ENCODE measurements at regions not wholly inside any gene's neighbourhood (a gene's known extent, or its start where the extent isn't known, plus 50 kb on each side); places are given as distances from the start of the nearest gene placed in this dataset.

DNA sequence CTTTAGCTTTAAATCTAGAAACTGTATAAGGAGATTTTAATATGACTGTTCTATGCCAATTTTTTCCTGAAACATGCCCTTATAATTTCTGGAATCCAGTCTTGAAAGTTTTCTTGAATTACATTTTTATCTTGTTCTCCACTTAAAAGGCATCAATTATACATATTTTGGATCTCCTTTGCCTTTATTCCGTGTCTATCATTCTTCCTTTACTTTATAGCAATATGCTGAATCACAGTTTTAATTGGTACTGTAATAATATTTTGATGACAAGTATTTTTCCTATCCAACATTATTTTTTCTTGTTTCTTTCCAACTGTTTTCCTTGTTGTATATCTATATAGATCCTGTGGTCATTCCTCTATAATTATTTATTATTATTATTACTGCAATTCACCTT lies 361.2 kb downstream of the PIK3R1 start:
- peaks cover 26% of the 10 kb centered on the region for H3K9me3 Mint-ChIP-seq
- Histone ChIP-seq H3F3A (replicated peaks; ENCODE audit: low read depth) (no peaks in the 10 kb centered on the region), H3K36me3 (ENCODE audit: insufficient read depth) (peaks cover 7% of the 10 kb centered on the region; the same call in 1 of the 2 replicates), H3K27ac (ENCODE audit: low read depth) (no peak overlapping the region), H3K27me3 (ENCODE audit: insufficient read depth) (no peaks in the 10 kb centered on the region), H3K4me1 (ENCODE audit: insufficient read depth) (no peaks in the 10 kb centered on the region), H3K79me2 (replicated peaks; ENCODE audit: insufficient read depth) (no peaks in the 10 kb centered on the region), H3K4me2 (no peak overlapping the region), H2AFZ (no peak overlapping the region), H4K20me1 (replicated peaks; ENCODE audit: insufficient read depth) (no peaks in the 10 kb centered on the region), H3K9me2 (ENCODE audit: insufficient read depth) (no peaks in the 10 kb centered on the region), H3K4me3 (no peak overlapping the region)
- H3K36me3 Mint-ChIP-seq (ENCODE audit: low read depth), result peaks cover 19% of the 10 kb centered on the region; the same call in 2 of the 3 replicates
- no peaks in the 10 kb centered on the region for H3K4me1 Mint-ChIP-seq
- H3K27me3 Mint-ChIP-seq (ENCODE audit: insufficient read depth, low read depth, poor library complexity), result no peaks in the 10 kb centered on the region
- H3K27ac Mint-ChIP-seq, result no peak overlapping the region
- no peak for TF ChIP-seq CREB1 (CRISPR knock-in tag; IDR thresholded peaks at IDR 0.05; ENCODE audit: low read depth)
- no peak for TF ChIP-seq EZH2 (IDR thresholded peaks at IDR 0.05; ENCODE audit: low read depth, unreplicated experiment)
- no peak for TF ChIP-seq EZH2phosphoT487 (IDR thresholded peaks at IDR 0.05; ENCODE audit: unreplicated experiment)
- TF ChIP-seq, protein P1, sequence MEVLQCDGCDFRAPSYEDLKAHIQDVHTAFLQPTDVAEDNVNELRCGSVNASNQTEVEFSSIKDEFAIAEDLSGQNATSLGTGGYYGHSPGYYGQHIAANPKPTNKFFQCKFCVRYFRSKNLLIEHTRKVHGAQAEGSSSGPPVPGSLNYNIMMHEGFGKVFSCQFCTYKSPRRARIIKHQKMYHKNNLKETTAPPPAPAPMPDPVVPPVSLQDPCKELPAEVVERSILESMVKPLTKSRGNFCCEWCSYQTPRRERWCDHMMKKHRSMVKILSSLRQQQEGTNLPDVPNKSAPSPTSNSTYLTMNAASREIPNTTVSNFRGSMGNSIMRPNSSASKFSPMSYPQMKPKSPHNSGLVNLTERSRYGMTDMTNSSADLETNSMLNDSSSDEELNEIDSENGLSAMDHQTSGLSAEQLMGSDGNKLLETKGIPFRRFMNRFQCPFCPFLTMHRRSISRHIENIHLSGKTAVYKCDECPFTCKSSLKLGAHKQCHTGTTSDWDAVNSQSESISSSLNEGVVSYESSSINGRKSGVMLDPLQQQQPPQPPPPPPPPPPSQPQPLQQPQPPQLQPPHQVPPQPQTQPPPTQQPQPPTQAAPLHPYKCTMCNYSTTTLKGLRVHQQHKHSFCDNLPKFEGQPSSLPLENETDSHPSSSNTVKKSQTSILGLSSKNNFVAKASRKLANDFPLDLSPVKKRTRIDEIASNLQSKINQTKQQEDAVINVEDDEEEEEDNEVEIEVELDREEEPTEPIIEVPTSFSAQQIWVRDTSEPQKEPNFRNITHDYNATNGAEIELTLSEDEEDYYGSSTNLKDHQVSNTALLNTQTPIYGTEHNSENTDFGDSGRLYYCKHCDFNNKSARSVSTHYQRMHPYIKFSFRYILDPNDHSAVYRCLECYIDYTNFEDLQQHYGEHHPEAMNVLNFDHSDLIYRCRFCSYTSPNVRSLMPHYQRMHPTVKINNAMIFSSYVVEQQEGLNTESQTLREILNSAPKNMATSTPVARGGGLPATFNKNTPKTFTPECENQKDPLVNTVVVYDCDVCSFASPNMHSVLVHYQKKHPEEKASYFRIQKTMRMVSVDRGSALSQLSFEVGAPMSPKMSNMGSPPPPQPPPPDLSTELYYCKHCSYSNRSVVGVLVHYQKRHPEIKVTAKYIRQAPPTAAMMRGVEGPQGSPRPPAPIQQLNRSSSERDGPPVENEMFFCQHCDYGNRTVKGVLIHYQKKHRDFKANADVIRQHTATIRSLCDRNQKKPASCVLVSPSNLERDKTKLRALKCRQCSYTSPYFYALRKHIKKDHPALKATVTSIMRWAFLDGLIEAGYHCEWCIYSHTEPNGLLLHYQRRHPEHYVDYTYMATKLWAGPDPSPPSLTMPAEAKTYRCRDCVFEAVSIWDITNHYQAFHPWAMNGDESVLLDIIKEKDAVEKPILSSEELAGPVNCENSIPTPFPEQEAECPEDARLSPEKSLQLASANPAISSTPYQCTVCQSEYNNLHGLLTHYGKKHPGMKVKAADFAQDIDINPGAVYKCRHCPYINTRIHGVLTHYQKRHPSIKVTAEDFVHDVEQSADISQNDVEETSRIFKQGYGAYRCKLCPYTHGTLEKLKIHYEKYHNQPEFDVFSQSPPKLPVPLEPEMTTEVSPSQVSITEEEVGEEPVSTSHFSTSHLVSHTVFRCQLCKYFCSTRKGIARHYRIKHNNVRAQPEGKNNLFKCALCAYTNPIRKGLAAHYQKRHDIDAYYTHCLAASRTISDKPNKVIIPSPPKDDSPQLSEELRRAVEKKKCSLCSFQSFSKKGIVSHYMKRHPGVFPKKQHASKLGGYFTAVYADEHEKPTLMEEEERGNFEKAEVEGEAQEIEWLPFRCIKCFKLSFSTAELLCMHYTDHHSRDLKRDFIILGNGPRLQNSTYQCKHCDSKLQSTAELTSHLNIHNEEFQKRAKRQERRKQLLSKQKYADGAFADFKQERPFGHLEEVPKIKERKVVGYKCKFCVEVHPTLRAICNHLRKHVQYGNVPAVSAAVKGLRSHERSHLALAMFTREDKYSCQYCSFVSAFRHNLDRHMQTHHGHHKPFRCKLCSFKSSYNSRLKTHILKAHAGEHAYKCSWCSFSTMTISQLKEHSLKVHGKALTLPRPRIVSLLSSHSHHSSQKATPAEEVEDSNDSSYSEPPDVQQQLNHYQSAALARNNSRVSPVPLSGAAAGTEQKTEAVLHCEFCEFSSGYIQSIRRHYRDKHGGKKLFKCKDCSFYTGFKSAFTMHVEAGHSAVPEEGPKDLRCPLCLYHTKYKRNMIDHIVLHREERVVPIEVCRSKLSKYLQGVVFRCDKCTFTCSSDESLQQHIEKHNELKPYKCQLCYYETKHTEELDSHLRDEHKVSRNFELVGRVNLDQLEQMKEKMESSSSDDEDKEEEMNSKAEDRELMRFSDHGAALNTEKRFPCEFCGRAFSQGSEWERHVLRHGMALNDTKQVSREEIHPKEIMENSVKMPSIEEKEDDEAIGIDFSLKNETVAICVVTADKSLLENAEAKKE (CRISPR knock-in tag; IDR thresholded peaks at IDR 0.05), result no peak
- no peak for TF ChIP-seq JUNB (IDR thresholded peaks at IDR 0.05; ENCODE audit: unreplicated experiment)
- no peak for TF ChIP-seq ZNF331 (CRISPR knock-in tag; IDR thresholded peaks at IDR 0.05; ENCODE audit: low read depth)
- no peak for TF ChIP-seq NANOG (IDR thresholded peaks at IDR 0.05; ENCODE audit: borderline replicate concordance)
- TF ChIP-seq, protein P2, sequence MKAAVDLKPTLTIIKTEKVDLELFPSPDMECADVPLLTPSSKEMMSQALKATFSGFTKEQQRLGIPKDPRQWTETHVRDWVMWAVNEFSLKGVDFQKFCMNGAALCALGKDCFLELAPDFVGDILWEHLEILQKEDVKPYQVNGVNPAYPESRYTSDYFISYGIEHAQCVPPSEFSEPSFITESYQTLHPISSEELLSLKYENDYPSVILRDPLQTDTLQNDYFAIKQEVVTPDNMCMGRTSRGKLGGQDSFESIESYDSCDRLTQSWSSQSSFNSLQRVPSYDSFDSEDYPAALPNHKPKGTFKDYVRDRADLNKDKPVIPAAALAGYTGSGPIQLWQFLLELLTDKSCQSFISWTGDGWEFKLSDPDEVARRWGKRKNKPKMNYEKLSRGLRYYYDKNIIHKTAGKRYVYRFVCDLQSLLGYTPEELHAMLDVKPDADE (IDR thresholded peaks at IDR 0.05), result no peak
- no peak for TF ChIP-seq ZNF114 (CRISPR knock-in tag; IDR thresholded peaks at IDR 0.05)
- ATAC-seq (no peak), DNase-seq (ENCODE audit: low spot score) (no peak)
- no peak overlapping the region for H3K4me3 Mint-ChIP-seq

Measured in GM23338 (cell line).